ENCODE measurements at regions not wholly inside any gene's neighbourhood (a gene's known extent, or its start where the extent isn't known, plus 50 kb on each side); places are given as distances from the start of the nearest gene placed in this dataset.

DNA sequence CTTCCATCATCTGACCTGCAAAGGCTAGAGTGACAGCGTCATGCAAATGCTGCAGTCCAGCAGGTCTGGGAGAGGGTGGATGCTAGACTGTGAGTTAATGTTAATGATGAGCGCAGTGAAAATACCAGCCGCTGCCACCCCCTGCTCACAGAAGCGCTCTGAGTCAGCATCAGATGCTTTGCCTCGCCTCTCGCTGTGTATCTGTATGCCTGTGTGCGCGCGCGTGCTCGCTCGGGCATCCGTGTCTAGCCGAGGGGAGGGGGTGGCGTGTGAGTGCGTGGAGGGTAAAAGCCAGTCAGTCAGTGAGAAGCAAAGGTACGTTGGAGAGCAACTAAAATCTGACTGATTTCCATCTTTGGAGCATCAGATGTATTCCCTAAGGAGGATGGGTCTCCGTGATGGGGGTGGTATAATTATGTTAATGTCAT is 858.7 kb downstream of the USP25 start:
- peak overlapping the region; percentile 92 for H3K27ac ChIP-seq
- DNase-seq (ENCODE audit: low read depth, low spot score) = peak; percentile 60

DNA sequence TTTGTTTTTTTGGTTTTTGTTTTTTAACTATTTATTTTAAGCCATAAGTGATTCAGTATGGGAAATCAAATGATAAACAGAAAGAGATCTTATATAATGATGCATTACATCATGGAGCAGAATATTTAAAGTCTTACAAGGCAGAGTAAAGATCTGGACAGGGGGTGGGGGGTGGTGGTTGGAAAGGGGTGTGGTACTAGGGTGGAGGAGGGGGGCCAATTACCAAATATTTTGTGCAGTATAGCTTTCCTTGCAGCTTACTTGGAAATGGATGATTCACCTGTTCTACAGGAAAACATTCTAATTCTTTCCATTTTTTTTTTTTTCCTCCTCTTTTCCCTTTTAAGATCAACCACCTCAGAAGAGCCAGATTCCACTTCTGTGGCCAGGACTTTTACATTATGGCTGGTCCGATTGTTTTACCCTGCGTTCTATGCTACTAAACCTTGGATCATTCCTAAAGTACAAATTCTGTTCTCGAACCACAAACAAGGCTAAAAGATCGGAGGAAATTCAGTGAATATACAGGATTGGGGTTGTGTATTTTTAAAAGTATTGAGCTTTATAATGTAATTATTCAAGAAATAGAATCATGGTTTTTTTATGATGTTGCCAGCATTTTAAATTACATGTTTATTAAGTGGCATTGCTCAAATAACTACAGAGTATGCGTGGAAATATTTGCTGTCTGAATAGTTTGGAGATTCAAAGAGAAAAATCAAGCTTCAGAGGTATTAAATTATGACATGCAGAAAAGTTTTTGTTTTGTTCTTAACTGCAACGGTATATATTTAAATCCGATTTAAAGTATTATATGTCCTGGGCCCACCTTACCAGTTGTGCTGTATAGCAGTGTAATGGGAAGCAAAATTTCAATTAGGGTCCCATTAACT is 859.5 kb downstream of the USP25 start:
- peak overlapping the region; percentile 92 for H3K27ac ChIP-seq
- DNase-seq (ENCODE audit: low read depth, low spot score) = no peak

DNA sequence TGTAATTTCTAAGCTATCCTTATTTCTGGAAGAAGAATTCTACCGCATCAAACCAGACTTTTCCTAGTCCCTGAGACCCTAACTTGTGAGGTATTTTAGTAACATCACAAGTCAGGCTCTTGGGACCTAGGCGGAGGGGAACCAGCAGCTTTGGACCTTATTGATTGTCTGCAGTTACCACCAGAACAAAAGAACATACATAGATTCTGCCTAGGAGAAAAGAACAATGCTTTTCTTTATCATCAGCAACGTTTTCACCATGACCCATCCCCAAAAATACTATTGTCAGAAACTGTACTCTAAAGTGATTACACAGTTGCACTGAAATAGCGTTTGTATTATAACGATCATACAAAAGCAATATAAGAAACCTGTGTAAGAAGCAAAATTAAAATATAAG is 860.4 kb downstream of the USP25 start:
- no peak overlapping the region for H3K27ac ChIP-seq
- DNase-seq (ENCODE audit: low read depth, low spot score) = no peak

GRCh38 chr21:16590641-16591292 is 861.0 kb downstream of the USP25 start:
- no peak overlapping the region for H3K27ac ChIP-seq
- DNase-seq (ENCODE audit: low read depth, low spot score) = no peak

DNA sequence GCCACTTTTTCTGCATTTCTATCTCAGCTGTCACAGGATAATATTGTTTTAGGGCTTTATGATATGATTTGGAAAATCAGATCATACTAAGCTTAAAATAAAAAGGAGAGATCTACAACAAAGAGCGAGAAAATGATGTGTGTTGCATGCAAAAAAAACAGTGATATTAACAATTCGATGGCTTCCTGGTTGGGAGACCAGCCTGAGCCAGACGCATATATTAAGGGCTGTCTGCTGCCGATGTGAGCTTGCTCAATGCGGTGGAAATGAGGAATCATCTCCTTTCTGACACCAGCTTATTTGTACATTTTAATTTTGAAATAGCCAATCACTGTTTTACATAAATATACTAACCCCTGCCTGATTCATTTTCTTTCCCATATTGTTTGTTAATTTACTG is 862.6 kb downstream of the USP25 start:
- no peak overlapping the region for H3K27ac ChIP-seq

DNA sequence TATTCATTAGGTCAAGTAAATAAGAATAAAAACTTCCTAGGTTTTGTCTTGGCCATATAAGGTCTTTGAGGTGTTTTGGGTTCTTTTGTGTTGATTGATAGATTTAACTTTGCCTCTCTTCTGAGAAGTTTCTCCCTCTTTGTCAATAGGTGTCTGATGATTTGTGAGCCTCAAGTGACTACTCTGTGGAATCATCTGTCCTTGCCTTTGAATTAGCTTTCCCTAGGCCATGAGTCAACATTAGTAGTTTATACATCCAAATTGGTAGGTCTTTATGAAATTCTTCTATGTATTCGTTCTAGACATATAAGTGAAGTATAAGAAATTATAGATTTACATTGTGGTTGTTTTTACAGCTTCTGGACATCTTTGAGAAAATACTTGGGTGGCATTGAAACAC is 864.4 kb downstream of the USP25 start:
- no peak overlapping the region for H3K27ac ChIP-seq

More for the DNA sequence above, 862.6 kb downstream of the USP25 start:
- DNase-seq (ENCODE audit: low read depth, low spot score) = no peak

DNA sequence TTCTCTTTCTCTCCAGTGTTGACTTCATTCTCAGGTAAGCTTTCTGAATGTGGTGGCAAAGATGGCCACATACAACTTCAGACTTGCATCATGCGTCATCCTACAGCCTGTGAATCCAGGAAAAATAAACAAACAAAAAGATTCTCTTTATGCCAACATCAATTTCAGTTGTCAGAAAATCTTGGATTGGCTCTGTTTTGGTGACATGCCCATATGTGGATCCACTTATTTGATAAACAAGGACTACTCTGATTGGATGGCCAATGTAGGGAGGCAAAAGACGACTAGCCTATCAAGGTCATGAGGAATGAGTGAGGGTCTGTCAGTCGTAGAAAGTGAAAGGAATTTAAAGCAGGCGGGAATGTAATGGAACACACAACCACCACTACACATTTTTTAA is 866.6 kb downstream of the USP25 start:
- H3K27ac ChIP-seq = no peak overlapping the region
- DNase-seq (ENCODE audit: low read depth, low spot score) = no peak

More for the DNA sequence above, 864.4 kb downstream of the USP25 start:
- no peak for DNase-seq (ENCODE audit: low read depth, low spot score)

DNA sequence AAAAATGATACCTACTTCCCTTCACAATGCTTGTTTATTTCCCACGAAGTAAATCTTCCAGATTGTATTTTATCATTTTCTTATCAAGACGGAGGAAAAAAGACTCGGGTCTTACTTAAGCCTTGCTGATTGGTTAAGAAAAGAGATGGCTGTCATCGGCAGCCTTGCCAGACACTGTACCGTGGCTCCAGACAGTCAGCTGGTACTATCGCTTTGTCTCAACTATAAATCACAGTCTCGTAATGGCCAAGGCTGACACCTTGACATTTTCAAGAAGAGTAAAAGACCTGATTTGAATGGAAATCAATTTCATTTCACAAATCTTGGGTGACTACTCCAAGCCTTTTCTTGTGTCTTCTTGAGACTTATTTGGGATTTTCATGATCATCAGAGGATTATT is 868.0 kb downstream of the USP25 start:
- H3K27ac ChIP-seq = no peak overlapping the region

GRCh38 chr21:16605597-16605996 is 875.8 kb downstream of the USP25 start:
- H3K27ac ChIP-seq = no peak overlapping the region
- no peak for DNase-seq (ENCODE audit: low read depth, low spot score)

More for the DNA sequence above, 868.0 kb downstream of the USP25 start:
- no peak for DNase-seq (ENCODE audit: low read depth, low spot score)

DNA sequence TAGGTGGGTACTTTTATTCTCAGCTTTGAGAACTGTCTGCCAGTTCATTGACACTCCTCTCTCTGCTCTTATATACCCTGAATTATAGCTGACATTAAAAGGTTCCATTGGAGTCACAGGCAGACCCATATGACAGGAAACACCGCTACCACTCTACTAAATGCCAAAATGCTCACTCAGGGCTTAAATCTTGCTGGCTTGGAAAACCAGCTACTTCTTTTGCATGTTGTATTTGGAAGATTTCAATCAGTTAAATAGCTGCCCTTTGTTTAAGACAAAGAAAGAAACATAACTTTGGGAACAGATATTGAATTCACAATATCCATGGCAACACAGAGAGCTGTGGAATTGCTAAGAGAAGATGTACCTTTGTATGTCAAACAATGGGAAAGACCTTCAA is 876.5 kb downstream of the USP25 start:
- DNase-seq (ENCODE audit: low read depth, low spot score) = no peak
- H3K27ac ChIP-seq = no peak overlapping the region

DNA sequence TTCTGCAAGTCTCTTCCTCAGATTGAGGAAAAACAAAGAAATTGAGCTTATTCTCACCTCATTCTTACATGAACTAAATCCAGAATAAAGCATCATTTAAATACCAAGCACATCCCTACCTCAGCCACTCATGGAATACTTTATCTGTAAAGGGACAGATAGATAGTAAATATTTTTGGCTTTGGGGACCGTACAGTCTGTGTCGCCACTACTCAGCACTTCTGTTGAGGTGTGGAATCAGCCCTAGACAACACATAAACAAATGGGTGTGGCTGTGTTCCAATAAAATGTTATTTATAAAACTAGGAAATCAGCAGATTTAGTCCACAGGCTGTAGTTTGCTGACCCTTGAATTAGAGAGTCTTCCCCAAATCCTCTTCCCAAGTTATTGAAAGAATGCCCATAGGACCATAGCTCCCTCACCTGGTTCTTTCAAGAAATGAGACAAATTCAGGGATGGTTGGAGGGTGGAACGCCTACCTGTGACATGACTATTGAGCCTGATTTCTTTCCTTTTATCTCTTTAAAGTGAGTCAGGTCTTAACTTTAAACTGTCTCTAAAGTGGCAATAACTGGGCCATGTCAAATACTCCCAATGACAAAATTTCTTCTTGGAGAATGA is 878.5 kb downstream of the USP25 start:
- no peak overlapping the region for H3K27ac ChIP-seq
- DNase-seq (ENCODE audit: low read depth, low spot score) = no peak

- no peak for DNase-seq (ENCODE audit: low read depth, low spot score)
- no peak overlapping the region for H3K27ac ChIP-seq
Measured at GRCh38 chr21:16619281-16619680, 889.5 kb downstream of the USP25 start.

- no peak overlapping the region for H3K27ac ChIP-seq
Measured at GRCh38 chr21:16620786-16621320, 891.1 kb downstream of the USP25 start.

DNA sequence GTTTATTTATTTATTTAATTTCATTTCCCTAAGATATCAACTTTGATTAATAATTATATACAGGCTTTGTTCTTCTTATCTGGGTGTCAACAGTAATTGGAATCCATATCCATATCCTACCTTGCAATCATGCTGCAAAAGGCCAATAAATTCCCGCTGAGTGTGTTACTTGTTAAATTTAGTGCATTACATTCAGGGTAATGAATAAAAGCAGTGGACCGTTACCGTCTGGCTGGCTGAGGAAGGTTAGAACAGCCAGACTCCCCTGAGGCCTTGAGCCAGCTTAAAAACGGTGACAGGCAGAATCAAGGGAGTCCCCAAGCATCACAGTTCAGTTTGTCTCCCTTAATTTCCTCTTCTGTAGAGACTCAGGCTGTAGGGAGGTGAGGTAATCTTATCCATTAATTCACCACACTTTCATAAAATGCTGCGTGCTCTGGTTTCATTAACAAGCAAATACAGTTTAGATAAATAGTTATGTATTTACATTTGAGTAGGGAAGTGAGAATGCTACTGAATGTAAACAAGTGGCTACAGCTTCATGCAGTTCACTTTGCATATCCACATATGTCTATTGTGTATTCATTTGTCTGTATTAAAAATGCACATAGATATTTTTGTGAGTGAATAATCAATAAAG is 888.2 kb upstream of the CXADR start:
- no peak for DNase-seq (ENCODE audit: low read depth, low spot score)
- no peak overlapping the region for H3K27ac ChIP-seq

More at GRCh38 chr21:16620786-16621320, 891.1 kb downstream of the USP25 start:
- no peak for DNase-seq (ENCODE audit: low read depth, low spot score)

DNA sequence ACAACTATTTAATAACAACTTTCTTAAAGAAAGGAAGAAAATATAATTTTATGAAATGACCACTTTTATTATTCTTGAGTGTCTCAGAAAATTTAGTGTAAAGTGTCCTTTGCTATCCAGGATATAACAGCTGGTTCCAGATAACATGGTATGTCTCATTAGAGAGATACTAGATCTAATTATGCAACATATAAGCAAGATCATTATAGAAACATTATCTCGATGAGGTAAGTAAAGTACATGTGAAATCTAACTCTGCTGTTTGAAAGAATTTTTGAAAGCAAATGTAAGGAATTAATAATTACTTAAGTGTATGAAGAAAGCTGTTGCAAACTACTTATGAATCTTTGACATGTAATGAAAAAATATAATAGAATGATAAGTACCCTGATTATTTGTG is 887.4 kb upstream of the CXADR start:
- no peak for DNase-seq (ENCODE audit: low read depth, low spot score)
- no peak overlapping the region for H3K27ac ChIP-seq

- no peak for DNase-seq (ENCODE audit: low read depth, low spot score)
- H3K27ac ChIP-seq = no peak overlapping the region
Measured at GRCh38 chr21:16633831-16634459, 878.9 kb upstream of the CXADR start.

GRCh38 chr21:16634515-16634914 is 878.3 kb upstream of the CXADR start:
- DNase-seq (ENCODE audit: low read depth, low spot score) = no peak

DNA sequence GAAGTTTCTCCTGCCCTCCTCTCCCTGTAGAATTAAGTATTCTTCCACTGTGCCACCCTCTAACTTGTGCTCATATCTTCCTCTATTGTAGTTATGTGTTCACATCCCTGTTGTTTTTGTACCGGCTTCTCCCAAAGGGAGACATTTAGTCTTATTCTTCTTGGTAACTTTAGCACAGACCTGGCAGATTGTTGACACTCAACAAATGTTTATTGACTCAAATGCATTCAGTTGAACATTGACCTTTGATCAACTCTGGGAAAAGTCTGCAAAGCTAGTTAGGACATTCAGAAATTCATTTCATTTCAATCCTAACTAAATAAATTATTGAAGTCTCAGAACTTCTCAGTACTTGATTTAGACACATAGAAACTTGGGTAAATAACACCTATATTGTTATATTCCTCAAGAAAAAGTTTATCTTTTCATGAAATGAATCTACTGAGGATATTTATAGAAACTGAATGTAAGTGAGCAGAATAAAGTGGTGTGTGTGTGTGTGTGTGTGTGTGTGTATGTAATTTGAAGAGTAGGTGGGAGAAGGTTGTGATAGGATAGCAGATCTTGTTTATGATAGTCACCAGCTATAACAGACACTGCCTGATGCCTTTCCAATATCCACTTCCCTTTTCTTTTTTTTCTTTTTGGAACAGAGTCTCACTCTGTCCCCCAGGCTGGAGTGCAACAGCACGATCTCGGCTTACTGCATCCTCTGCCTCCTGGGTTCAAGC is 872.4 kb upstream of the CXADR start:
- no peak for DNase-seq (ENCODE audit: low read depth, low spot score)
- no peak overlapping the region for H3K27ac ChIP-seq

More at GRCh38 chr21:16634515-16634914, 878.3 kb upstream of the CXADR start:
- no peak overlapping the region for H3K27ac ChIP-seq

DNA sequence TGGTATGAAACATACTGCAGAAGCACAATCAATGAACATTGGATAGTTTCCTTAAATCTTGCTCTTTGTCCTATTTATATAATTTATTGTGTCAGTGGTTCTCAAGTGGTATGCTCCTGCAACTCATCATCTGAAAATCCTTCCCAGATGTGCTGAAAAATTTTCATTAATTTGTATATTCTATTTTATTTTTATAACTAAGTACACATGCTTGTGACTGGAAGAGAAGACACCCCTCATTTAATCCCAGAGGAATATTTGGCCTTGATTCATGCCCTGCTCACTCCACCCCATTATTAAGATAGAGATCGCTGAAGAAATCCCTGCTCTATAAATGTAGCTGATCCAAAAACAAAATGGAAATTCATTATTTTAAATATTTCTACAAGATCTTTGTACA is 870.5 kb upstream of the CXADR start:
- no peak overlapping the region for H3K27ac ChIP-seq
- no peak for DNase-seq (ENCODE audit: low read depth, low spot score)

All from epithelial cell of prostate (primary cell).